ENCODE measurements at regions not wholly inside any gene's neighbourhood (a gene's known extent, or its start where the extent isn't known, plus 50 kb on each side); places are given as distances from the start of the nearest gene placed in this dataset.
"Not testable (repeated sequence)": the region's sequence is repeated elsewhere in the genome, so short reads cannot be mapped to it uniquely, and the experiment has no call there.

- no peak for DNase-seq (ENCODE audit: low spot score)
Measured at GRCh38 chr2:103167599-103167998, 405.8 kb downstream of the TMEM182 start.

- no peak for DNase-seq (ENCODE audit: low spot score)
Measured at GRCh38 chr2:103169861-103170260, 408.0 kb downstream of the TMEM182 start.

GRCh38 chr2:103172821-103173220 is 411.0 kb downstream of the TMEM182 start:
- no peak for DNase-seq (ENCODE audit: low spot score)

DNA sequence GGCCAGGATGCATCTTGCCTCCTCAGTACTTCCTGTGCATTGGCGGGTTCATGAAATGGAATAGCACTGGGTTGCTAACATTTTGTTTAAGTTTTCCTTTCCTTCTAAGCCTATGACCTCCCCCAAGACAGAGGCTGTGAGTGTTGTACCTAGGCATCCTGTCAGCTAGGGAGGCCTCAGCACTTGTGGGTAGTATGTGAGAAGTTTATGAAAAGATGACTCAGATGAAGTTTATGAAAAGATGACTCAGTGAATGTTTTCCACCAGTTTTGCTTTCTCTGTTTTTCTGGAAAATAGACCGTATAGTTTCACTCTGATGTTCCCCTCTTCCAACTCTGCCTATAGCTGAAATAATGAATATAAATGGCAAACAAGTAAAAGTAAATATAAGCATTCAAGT is 412.9 kb downstream of the TMEM182 start:
- no peak for DNase-seq (ENCODE audit: low spot score)

DNA sequence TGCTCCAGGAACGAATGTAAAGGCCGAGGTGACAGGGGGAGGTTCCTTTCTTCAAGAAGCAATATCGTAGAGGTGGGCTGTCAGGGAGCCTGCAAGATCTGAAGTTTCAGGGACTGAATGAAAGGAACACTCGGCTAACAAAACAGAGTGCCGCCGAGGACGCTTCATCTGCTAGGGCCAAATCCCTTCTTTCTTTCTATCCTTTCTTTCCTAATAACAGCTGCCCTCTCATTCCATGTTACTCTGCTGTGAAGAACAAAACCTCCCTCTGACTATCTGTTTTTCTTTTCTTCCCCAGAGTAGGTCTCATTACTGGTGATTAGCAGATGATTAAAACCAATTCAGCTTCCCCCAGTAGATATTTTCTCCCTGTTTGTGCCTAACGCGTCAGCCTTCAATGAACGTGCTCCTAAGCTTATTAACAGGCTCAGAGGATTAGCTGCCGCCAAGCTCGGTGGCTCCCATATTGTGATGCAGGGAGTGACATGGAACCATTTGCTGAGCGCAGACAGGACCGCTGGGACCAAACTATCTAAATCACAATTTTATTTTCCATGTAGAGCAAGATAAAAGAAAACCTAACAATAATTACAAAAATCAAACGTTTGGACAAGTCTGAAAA is 414.6 kb downstream of the TMEM182 start:
- DNase-seq (ENCODE audit: low spot score) = no peak

- no peak for DNase-seq (ENCODE audit: low spot score)
Measured at GRCh38 chr2:103179798-103180197, 418.0 kb downstream of the TMEM182 start.

DNA sequence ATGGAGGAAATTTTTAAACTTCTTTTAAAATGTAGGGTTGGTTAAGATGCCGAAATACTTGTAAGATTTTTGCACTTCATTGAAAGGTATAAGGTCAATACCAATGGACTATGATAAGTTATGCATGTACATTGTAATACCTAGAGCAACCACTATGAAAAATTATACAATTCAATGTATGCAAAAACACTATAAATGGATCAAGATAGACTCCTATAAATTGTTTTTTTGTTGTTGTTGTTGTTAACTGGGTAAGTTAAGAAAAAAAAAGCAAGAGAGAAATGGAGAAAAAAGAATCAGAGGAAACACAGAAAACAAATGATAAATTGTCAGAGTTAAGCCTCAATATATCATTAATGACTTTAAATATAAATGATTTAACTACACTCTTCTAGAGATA is 421.2 kb downstream of the TMEM182 start:
- no peak for DNase-seq (ENCODE audit: low spot score)

DNA sequence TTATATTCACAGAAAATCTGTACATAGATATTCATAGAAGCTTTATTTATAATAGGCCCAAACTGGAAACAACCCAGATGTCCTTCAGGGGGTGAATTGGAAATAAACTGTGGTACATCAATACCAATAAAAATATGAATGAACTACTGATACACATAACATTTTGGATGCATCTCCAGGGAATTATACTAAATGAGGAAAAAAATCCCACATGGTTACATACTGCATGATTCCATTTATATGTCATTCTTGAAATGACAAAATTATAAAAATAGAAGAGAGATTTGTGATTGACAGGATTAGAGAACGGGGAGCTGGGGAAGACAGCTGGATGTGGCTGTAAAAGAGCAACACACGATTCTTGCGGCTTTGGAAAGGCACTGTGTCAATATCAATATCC is 435.0 kb downstream of the TMEM182 start:
- no peak for DNase-seq (ENCODE audit: low spot score)

DNA sequence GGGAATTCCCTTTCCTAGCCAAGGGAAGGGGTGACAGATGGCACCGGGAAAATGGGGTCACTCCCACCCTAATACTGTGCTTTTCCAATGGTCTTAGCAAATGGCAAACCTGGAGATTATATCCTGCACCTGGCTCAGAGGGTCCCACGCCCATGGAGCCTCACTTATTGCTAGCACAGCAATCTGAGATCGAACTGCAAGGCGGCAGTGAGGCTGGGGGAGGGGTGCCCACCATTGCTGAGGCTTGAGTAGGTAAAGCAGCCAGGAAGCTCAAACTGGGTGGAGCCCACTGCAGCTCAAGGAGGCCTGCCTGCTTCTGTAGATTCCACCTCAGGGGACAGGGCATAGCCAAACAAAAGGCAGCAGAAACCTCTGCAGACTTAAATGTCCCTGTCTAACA is 438.9 kb downstream of the TMEM182 start:
- DNase-seq (ENCODE audit: low spot score) = not testable (repeated sequence)

GRCh38 chr2:103208916-103209315 is 447.1 kb downstream of the TMEM182 start:
- no peak for DNase-seq (ENCODE audit: low spot score)

DNA sequence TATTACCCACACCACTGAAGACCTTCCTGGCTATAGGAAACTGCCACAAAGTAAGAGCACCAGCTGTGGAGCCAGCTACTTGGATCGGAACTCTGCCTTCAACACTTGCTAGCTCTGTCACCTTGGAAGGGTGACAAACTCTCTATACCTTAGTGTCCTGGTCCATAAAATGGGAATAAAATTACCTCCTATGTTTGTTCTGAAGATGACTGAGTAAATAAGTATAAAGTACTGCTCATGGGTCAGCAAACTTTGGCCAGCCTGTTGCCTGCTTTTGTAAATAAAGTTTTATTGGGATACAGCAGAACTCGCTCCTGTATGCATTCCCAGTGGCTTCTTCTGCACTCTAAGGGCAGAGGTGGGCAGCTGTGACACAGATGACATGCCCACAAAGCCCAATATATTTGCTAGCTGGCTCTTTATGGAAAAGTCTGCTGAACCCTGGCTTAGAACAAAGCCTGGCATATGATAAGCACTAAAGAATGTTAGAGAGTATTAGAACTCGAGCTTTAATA is 451.3 kb downstream of the TMEM182 start:
- DNase-seq (ENCODE audit: low spot score) = no peak

GRCh38 chr2:103218516-103218915 is 456.7 kb downstream of the TMEM182 start:
- DNase-seq (ENCODE audit: low spot score) = no peak

DNA sequence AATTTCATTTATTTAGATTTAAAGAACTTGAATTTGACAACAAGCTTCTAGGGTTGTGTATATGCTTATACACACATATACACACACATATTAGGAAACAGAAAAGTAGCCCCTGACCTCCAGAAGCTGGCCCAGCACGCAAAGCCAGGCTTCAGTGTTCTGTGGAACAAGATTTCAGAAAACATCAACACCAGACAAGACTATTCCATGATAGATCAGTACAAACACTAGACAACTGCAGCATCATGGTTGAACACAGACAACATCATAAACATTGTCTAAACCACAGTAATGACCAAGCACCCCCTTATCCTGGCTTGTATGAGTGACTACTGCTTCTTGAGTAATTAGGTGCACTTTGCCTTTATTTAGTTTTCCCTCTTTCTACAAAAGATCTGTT is 457.6 kb downstream of the TMEM182 start:
- DNase-seq (ENCODE audit: low spot score) = no peak

GRCh38 chr2:103222969-103223368 is 461.1 kb downstream of the TMEM182 start:
- no peak for DNase-seq (ENCODE audit: low spot score)

DNA sequence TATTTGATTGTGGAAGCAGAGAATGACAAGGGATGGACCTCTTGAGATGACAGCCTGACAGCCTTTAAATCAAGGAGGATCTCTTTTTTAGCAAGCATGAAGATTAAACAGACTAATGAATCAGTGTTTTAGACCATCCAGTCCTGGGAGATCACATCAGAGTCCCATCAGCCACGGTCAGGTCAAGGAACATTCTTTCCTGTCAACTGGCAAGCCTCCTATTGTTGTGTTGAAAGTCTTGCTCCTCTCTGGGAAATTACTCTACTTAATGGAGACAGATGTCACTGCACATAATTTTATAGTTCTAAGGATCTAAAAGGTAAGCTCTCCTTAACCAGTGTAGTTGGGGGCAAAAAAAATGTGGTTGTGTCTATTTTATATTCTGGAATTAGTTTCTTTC is 469.0 kb downstream of the TMEM182 start:
- DNase-seq (ENCODE audit: low spot score) = no peak

GRCh38 chr2:103232865-103233264 is 471.0 kb downstream of the TMEM182 start:
- DNase-seq (ENCODE audit: low spot score) = no peak

- DNase-seq (ENCODE audit: low spot score) = no peak
Measured at GRCh38 chr2:103233691-103234090, 471.9 kb downstream of the TMEM182 start.

DNA sequence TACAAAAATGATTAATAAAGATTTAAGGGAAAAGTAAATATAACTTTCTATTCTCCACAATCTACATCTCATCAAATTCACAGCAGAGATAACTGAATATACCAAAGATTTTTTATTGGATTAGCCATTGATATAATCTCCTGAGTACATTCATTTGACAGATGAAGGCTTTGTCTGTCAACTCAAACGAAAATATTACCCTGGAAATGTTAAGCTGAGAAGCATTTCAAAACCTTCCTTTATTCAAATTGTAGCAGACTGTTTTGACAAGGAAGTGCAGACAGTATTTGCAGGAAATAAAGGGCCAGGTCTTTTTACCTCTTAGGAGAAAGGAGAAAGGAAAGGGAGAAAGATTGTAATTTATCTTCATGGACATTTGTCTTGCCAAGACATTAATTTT is 473.5 kb downstream of the TMEM182 start:
- DNase-seq (ENCODE audit: low spot score) = no peak

DNA sequence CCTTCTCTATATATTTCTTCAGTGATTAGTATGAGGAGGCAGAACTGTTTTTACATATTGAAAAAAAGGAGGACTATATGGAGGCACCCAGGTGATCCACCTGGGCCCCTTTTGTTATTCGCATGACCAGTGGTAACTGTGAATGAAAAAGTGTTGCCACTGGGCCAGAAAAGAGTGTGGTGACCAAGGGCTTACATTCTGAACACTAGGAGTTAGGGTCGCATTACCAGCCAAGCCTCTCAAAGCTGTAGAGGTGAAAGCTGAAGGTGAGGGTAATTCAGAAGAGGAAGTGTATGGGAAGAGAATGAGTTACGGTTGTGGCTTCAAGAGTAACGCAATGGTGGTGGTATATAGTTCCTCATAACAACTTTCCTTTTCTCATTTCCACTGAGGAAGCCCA is 487.6 kb downstream of the TMEM182 start:
- DNase-seq (ENCODE audit: low spot score) = no peak

- no peak for DNase-seq (ENCODE audit: low spot score)
Measured at GRCh38 chr2:103252781-103253180, 490.9 kb downstream of the TMEM182 start.

DNA sequence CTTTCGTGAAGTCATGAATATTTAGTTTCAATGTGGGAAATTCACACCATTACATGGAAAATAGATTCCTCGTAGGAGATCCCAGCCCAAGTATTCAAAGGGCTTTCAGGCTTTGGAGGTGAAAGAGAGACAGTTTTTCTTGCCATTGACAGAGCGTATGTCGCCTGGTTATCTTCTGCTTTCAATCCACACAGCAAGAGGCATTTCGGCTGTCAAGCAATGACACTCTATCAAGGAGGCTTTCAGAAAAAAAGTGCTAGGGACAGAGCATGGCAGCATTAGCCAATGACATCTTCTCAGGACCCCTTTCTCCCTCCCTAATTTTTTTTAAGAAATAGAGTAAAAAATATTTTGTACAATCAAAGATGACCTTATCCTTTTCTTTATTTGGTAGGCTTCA is 492.8 kb downstream of the TMEM182 start:
- DNase-seq (ENCODE audit: low spot score) = no peak

DNA sequence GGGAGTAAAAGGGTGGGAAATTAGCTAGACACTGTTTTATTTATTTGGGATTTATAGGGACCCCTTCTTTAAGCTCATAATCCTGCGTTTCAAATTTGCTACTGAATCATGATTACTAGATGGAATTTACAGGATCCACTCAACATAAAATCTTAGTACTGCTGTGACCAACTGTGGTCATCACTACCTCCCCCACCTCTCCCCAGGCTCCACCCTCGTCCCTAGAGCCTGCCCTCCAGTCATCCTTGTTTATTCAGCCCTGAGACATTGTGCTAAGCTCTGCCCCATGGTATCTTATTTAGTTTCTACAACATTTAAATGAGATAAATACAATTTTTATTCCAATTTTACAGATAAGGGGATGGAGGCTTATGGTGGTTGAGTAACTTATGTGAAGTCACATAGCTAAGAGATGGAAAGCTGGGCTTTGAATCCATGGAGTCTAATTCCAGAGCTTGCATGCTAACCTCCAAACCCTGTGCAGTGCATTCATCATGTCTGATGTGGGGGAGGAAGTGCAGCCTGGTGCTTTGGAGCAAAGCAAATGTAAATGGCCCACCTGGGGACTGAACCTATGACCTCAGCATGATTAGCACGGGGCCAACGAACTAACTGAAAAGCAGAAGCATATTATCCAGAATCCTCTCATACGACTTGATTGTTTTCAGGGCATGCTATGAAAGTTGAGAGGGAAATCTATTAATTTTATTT is 502.4 kb downstream of the TMEM182 start:
- no peak for DNase-seq (ENCODE audit: low spot score)

- DNase-seq (ENCODE audit: low spot score) = no peak
Measured at GRCh38 chr2:103265521-103265920, 503.7 kb downstream of the TMEM182 start.
